Mesendoderm (in vitro differentiated cells): ENCODE measurements at regions not wholly inside any gene's neighbourhood (a gene's known extent, or its start where the extent isn't known, plus 50 kb on each side); places are given as distances from the start of the nearest gene placed in this dataset. TPM values are rescaled to one million over a fixed set of nuclear protein-coding genes. Genes with fewer than 3 reads are reported as not detected.

Source experiments
- DNase-seq: peaks from one replicate; pipeline ENCODE4 v3.0.0; 2013
- H2AK5ac ChIP-seq: 2 replicates; pipeline ENCODE4 v1.6.1; 2013; ENCODE audit warnings: low read length, inconsistent platforms
- H2BK120ac ChIP-seq: 2 replicates; pipeline ENCODE4 v1.6.1; 2013; ENCODE audit warnings: low read depth, mild to moderate bottlenecking, low read length, moderate library complexity, mixed read lengths
- H2BK15ac ChIP-seq: replicated peaks from 2 replicates; pipeline ENCODE4 v1.6.1; 2013; ENCODE audit warnings: low read depth, mild to moderate bottlenecking, moderate library complexity
- H2BK5ac ChIP-seq: 2 replicates; pipeline ENCODE4 v1.6.1; 2013; ENCODE audit warnings: low read length, inconsistent platforms
- H3K18ac ChIP-seq: 2 replicates; pipeline ENCODE4 v1.6.1; 2013; ENCODE audit warnings: mild to moderate bottlenecking, low read length, mixed read lengths
- H3K23ac ChIP-seq: one replicate; pipeline ENCODE4 v1.6.1; 2013; ENCODE audit warnings: low read length
- H3K27ac ChIP-seq: 2 replicates; pipeline ENCODE4 v1.5.1; 2013; ENCODE audit warnings: low read depth, mild to moderate bottlenecking, inconsistent platforms, low read length, moderate library complexity
- H3K27me3 ChIP-seq: 2 replicates; pipeline ENCODE4 v1.6.1; 2013; ENCODE audit warnings: low read length, control low read depth, mild to moderate bottlenecking, inconsistent platforms; ENCODE audit not compliant: insufficient read depth, poor library complexity
- H3K36me3 ChIP-seq: 2 replicates; pipeline ENCODE4 v1.6.1; 2013; ENCODE audit warnings: low read length, inconsistent platforms; ENCODE audit not compliant: control insufficient read depth, insufficient read depth
- H3K4ac ChIP-seq: one replicate; pipeline ENCODE4 v1.6.1; 2013; ENCODE audit warnings: low read depth, mild to moderate bottlenecking, low read length, moderate library complexity
- H3K4me1 ChIP-seq: 2 replicates; pipeline ENCODE4 v1.6.1; 2013; ENCODE audit warnings: low read depth, low read length, inconsistent platforms; ENCODE audit not compliant: control insufficient read depth
- H3K4me2 ChIP-seq: 2 replicates; pipeline ENCODE4 v1.6.1; 2013; ENCODE audit warnings: low read length
- H3K4me3 ChIP-seq: 2 replicates; pipeline ENCODE4 v1.5.1; 2013; ENCODE audit warnings: mild to moderate bottlenecking, low read length
- H3K56ac ChIP-seq: one replicate; pipeline ENCODE4 v1.6.1; 2013; ENCODE audit warnings: low read length
- H3K79me1 ChIP-seq: 2 replicates; pipeline ENCODE4 v1.6.1; 2013; ENCODE audit warnings: low read length, inconsistent platforms
- H3K79me2 ChIP-seq: 2 replicates; pipeline ENCODE4 v1.6.1; 2013; ENCODE audit warnings: mild to moderate bottlenecking, low read length; ENCODE audit not compliant: control insufficient read depth, insufficient read depth
- H3K9ac ChIP-seq: 2 replicates; pipeline ENCODE4 v1.6.1; 2013; ENCODE audit warnings: low read length, inconsistent platforms
- H4K5ac ChIP-seq: one replicate; pipeline ENCODE4 v1.6.1; 2013; ENCODE audit warnings: low read length
- H4K8ac ChIP-seq: one replicate; pipeline ENCODE4 v1.6.1; 2013; ENCODE audit warnings: low read depth, mild to moderate bottlenecking, control low read depth, low read length, moderate library complexity
- WGBS: extraction: QIAGEN DNeasy Blood & Tissue Kit; methylation state at CpG from one replicate; pipeline ENCODE4 v1.1.7; 2013; ENCODE audit warnings: low lambda C conversion rate, missing lambda C conversion rate; ENCODE audit not compliant: insufficient coverage; ENCODE audit errors: extremely low coverage; 5-methylcytosine and 5-hydroxymethylcytosine counted together
- small RNA-seq: library from polyadenylated mRNA; stranded (forward); fragments of <200 nt; extraction: miRNeasy Mini kit (QIAGEN cat#:217004); gene quantifications from one replicate; pipeline ENCODE3, GENCODE V24; 2013; ENCODE audit not compliant: insufficient read depth

DNA sequence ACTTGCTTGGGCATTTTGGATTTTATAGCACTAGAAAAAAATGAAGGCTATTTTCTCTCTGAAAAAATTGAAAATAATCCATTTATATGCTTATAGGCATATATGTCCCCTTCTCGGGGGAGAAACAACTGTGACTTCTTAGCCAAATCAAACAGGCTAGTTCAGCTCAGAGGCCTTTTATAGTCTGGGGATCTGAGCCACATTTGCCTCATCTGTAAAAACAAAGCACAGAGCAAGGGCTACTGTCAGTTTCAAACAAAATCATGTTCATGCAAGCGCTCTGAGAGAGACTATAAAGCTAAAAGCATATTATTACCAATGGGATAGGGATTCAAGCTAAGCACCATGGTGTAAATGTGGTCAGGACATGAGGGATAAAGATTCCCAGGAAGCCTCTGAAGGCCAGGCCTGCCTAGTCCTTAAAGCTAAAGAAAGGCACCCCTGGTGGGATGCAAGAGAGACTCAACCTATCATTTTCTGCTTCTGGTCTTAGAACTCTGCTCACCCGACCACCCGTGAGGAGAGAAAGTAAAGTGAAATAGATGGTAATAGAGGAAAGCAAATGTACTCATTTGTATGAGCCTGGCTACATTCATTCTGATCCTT lies 51.0 kb upstream of the IL12A start:
- no peaks in the 10 kb centered on the region for H3K4me1 ChIP-seq
- no CpG with 5 or more reads among the region's 4 CpGs for WGBS
- H3K27ac ChIP-seq, result no peak overlapping the region
- H3K27me3 ChIP-seq, result no peaks in the 10 kb centered on the region
- no peak overlapping the region for H3K4me2 ChIP-seq
- H3K56ac ChIP-seq, result no peak overlapping the region
- no peak overlapping the region for H2BK5ac ChIP-seq
- no peak overlapping the region for H3K4ac ChIP-seq
- no peak overlapping the region for H3K23ac ChIP-seq
- no peak overlapping the region for H2AK5ac ChIP-seq
- H2BK15ac ChIP-seq, result no peak overlapping the region
- H4K8ac ChIP-seq, result no peak overlapping the region
- no peak overlapping the region for H3K9ac ChIP-seq
- H3K4me3 ChIP-seq, result no peak overlapping the region
- H2BK120ac ChIP-seq, result no peak overlapping the region
- H3K79me1 ChIP-seq, result no peaks in the 10 kb centered on the region
- H4K5ac ChIP-seq, result no peak overlapping the region
- H3K79me2 ChIP-seq, result no peaks in the 10 kb centered on the region
- no peak for DNase-seq
- no peaks in the 10 kb centered on the region for H3K36me3 ChIP-seq
- H3K18ac ChIP-seq, result no peak overlapping the region

DNA sequence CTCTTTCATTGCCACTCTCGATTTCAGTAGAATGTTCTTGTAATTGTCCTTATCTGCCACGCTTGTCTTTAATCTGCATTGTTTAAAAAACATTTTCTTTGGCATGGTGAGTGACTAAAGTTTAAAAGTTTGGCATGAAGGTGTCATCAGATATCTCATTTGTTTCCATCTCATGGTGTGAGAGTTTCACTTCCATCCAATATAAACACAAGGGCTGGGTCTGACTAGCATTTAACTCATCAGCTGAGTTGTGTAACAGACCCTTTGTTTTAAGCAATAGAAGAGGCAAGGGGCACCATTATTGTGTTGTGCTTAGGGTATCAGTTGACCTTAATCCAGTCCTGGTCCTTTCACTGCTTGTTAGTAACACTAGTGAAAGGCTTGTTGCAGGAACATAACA lies 49.9 kb upstream of the IL12A start:
- Histone ChIP-seq H3K56ac (no peak overlapping the region), H2BK15ac (no peak overlapping the region), H3K36me3 (no peaks in the 10 kb centered on the region), H2BK120ac (no peak overlapping the region), H3K9ac (no peak overlapping the region), H4K8ac (no peak overlapping the region), H3K27ac (no peak overlapping the region), H3K4me3 (no peak overlapping the region), H3K4ac (no peak overlapping the region), H2AK5ac (no peak overlapping the region), H3K23ac (no peak overlapping the region), H3K4me2 (no peak overlapping the region), H3K79me2 (no peaks in the 10 kb centered on the region), H2BK5ac (no peak overlapping the region), H4K5ac (no peak overlapping the region), H3K79me1 (no peaks in the 10 kb centered on the region), H3K4me1 (no peaks in the 10 kb centered on the region), H3K27me3 (no peaks in the 10 kb centered on the region), H3K18ac (no peak overlapping the region)
- DNase-seq, result no peak
- no CpG with 5 or more reads among the region's 2 CpGs for WGBS

Small RNA genes in the stretch of these regions (small RNA-seq; reads per million reads assigned to genes)
- gene MIR3919 (not detected), gene RNU2-31P (not detected)
